PC-3 (cell line): ENCODE measurements at regions not wholly inside any gene's neighbourhood (a gene's known extent, or its start where the extent isn't known, plus 50 kb on each side); places are given as distances from the start of the nearest gene placed in this dataset.

Source experiments
- ATAC-seq: fragments of 200-7000 bp; cut with Tn5 transposase; 2 replicates; pipeline ENCODE4 v1.9.1; 2020; ENCODE audit warnings: mild to moderate bottlenecking, moderate library complexity
- BruUV-seq: library from RNA; stranded (reverse); fragments of 400-500 nt; replicated peaks from 2 replicates; lab custom pipeline; 2021; lab: Mats Ljungman, UMichigan
- CTCF ChIA-PET: fragments of 300-600 bp; sonication (Branson Sonifier 250); formaldehyde crosslinking; loops from one replicate; lab custom pipeline; 2022; ENCODE audit warnings: antibody characterized with exemption; lab: Charles Lee
- POLR2A ChIA-PET: fragments of 300-600 bp; sonication (Branson Sonifier 250); formaldehyde crosslinking; loops from one replicate; lab custom pipeline; 2022; ENCODE audit warnings: antibody characterized with exemption; ENCODE audit not compliant: unreplicated experiment; lab: Charles Lee
- DNase-seq: peaks from one replicate; pipeline ENCODE4 v3.0.0-alpha.2; 2015
- H2AFZ ChIP-seq: fragments of 300-600 bp; sonication (generic); 2 replicates; pipeline ENCODE4 v1.6.0; 2016; ENCODE audit warnings: antibody characterized with exemption, low read length
- H3F3A ChIP-seq: fragments of 300-600 bp; sonication (generic); one replicate; pipeline ENCODE4 v1.6.0; 2017; ENCODE audit warnings: antibody characterized with exemption, low read length, control low read depth, mild to moderate bottlenecking; ENCODE audit not compliant: unreplicated experiment
- H3K27ac ChIP-seq: fragments of 300-600 bp; sonication (generic); 2 replicates; pipeline ENCODE4 v1.5.1; 2016; ENCODE audit warnings: mild to moderate bottlenecking, low read length
- H3K27me3 ChIP-seq: fragments of 300-600 bp; sonication (generic); 2 replicates; pipeline ENCODE4 v1.6.1; 2016; ENCODE audit warnings: low read length, mixed read lengths
- H3K36me3 ChIP-seq: fragments of 300-600 bp; sonication (generic); 2 replicates; pipeline ENCODE4 v1.6.1; 2016; ENCODE audit warnings: low read depth, mixed run types, low read length, mixed read lengths
- H3K4me1 ChIP-seq: fragments of 300-600 bp; sonication (generic); 2 replicates; pipeline ENCODE4 v1.5.1; 2016; ENCODE audit warnings: low read length; ENCODE audit not compliant: insufficient read depth
- H3K4me2 ChIP-seq: fragments of 300-600 bp; sonication (generic); 2 replicates; pipeline ENCODE4 v1.6.0; 2016; ENCODE audit warnings: low read length
- H3K4me3 ChIP-seq: fragments of 300-600 bp; sonication (generic); 2 replicates; pipeline ENCODE4 v1.5.1; 2016; ENCODE audit warnings: mild to moderate bottlenecking, low read length, mixed read lengths
- H3K79me2 ChIP-seq: fragments of 300-600 bp; sonication (generic); 2 replicates; pipeline ENCODE4 v1.6.1; 2017; ENCODE audit warnings: low read length, mixed read lengths
- H3K9ac ChIP-seq: fragments of 300-600 bp; sonication (generic); 2 replicates; pipeline ENCODE4 v1.6.0; 2016; ENCODE audit warnings: mild to moderate bottlenecking, low read length
- H3K9me2 ChIP-seq: fragments of 300-600 bp; sonication (generic); replicated peaks from 2 replicates; pipeline ENCODE4 v1.6.1; 2016; ENCODE audit warnings: mixed run types, low read length, mixed read lengths
- H3K9me3 ChIP-seq: fragments of 300-600 bp; sonication (generic); 2 replicates; pipeline ENCODE4 v1.6.1; 2016; ENCODE audit warnings: low read length, mixed read lengths
- H4K20me1 ChIP-seq: fragments of 300-600 bp; sonication (generic); 2 replicates; pipeline ENCODE4 v1.6.1; 2016; ENCODE audit warnings: low read length, mixed read lengths
- EZH2 ChIP-seq: fragments of 300-600 bp; sonication (generic); IDR thresholded peaks from one replicate; pipeline ENCODE4 v1.6.1; 2017; ENCODE audit warnings: antibody characterized with exemption, mild to moderate bottlenecking, low read length; ENCODE audit not compliant: unreplicated experiment
- EZH2phosphoT487 ChIP-seq: fragments of 300-600 bp; sonication (generic); IDR thresholded peaks from 2 replicates; pipeline ENCODE4 v1.6.1; 2018; ENCODE audit warnings: mild to moderate bottlenecking, antibody characterized with exemption, low read length, borderline replicate concordance
- intact Hi-C: fragments of 100-400 bp; cut with micrococcal nuclease; formaldehyde crosslinking; loops from 2 replicates; pipeline ENCODE4 v1.9.0; 2023
- TF ChIP-seq, protein P1 (sequence below): fragments of 300-600 bp; sonication (generic); conservative IDR thresholded peaks from 2 replicates; pipeline ENCODE4 v1.5.1; 2017; ENCODE audit warnings: antibody characterized with exemption, low read depth, mild to moderate bottlenecking, low read length

DNA sequence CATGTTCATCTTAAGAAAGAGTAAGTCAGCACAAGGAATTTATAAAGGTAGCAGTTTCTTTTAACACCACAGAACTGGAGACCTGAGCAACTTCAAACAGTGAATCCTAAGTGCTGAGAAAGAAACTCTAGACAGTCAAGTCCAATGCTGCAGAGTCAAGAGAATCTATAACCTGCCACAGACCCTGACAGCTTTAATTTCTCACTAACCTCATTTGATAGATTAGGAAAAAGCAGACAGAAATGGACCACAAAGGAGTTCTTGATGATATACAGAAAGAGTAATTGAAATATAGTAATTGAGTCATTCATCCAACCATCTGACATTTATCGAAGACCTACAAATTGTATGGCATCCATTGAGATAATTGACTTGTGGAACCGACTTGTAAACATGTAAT is 847.0 kb downstream of the SORCS1 start:
- H3K79me2 ChIP-seq = no peaks in the 10 kb centered on the region
- BruUV-seq = no TSS peak
- H3F3A ChIP-seq = no peaks in the 10 kb centered on the region
- no peaks in the 10 kb centered on the region for H3K36me3 ChIP-seq
- H3K27me3 ChIP-seq = no peaks in the 10 kb centered on the region
- TF ChIP-seq, protein P1, sequence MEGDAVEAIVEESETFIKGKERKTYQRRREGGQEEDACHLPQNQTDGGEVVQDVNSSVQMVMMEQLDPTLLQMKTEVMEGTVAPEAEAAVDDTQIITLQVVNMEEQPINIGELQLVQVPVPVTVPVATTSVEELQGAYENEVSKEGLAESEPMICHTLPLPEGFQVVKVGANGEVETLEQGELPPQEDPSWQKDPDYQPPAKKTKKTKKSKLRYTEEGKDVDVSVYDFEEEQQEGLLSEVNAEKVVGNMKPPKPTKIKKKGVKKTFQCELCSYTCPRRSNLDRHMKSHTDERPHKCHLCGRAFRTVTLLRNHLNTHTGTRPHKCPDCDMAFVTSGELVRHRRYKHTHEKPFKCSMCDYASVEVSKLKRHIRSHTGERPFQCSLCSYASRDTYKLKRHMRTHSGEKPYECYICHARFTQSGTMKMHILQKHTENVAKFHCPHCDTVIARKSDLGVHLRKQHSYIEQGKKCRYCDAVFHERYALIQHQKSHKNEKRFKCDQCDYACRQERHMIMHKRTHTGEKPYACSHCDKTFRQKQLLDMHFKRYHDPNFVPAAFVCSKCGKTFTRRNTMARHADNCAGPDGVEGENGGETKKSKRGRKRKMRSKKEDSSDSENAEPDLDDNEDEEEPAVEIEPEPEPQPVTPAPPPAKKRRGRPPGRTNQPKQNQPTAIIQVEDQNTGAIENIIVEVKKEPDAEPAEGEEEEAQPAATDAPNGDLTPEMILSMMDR = no peak
- TF ChIP-seq EZH2phosphoT487 (no peak), EZH2 (no peak)
- H3K4me2 ChIP-seq = no peak overlapping the region
- no peak for ATAC-seq
- H2AFZ ChIP-seq = no peak overlapping the region
- H3K9ac ChIP-seq = no peak overlapping the region
- ChIA-PET POLR2A (no interaction called here), CTCF (no interaction called here)
- H3K4me1 ChIP-seq = no peaks in the 10 kb centered on the region
- no peaks in the 10 kb centered on the region for H3K9me2 ChIP-seq
- H4K20me1 ChIP-seq = no peaks in the 10 kb centered on the region
- no peak overlapping the region for H3K27ac ChIP-seq
- H3K9me3 ChIP-seq = no peaks in the 10 kb centered on the region
- intact Hi-C loops = no loop called here
- no peak overlapping the region for H3K4me3 ChIP-seq
- DNase-seq = no peak

DNA sequence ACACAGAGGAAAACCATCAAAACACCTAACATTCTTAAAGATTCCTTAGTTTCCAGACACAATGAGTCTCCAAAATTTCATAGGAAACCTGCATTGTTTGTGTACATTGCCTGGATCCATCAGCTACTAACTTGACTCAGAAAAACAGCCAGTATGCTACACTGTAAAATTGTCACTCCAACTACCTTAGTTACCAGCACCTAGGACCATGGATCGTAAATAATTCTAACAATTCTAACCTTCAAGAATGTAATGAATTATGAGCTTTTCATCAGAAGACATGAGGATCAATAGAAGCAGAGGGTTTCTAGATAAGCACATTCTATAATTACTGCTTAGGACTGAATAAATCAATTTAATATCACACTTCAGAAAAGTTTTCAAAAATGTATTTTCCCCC is 851.5 kb downstream of the SORCS1 start:
- intact Hi-C loops = no loop called here
- ChIA-PET POLR2A (no interaction called here), CTCF (no interaction called here)
- H3K36me3 ChIP-seq = no peaks in the 10 kb centered on the region
- H2AFZ ChIP-seq = no peak overlapping the region
- no peaks in the 10 kb centered on the region for H3K9me2 ChIP-seq
- no peak overlapping the region for H3K27ac ChIP-seq
- no peak overlapping the region for H3K4me3 ChIP-seq
- TF ChIP-seq EZH2 (no peak), EZH2phosphoT487 (no peak)
- TF ChIP-seq, protein P1 = no peak
- H3K4me2 ChIP-seq = no peak overlapping the region
- ATAC-seq (no peak), DNase-seq (no peak)
- H3K79me2 ChIP-seq = no peaks in the 10 kb centered on the region
- BruUV-seq = no TSS peak
- no peaks in the 10 kb centered on the region for H3K4me1 ChIP-seq
- no peaks in the 10 kb centered on the region for H3K9me3 ChIP-seq
- no peaks in the 10 kb centered on the region for H3F3A ChIP-seq
- H3K27me3 ChIP-seq = no peaks in the 10 kb centered on the region
- no peak overlapping the region for H3K9ac ChIP-seq
- H4K20me1 ChIP-seq = no peaks in the 10 kb centered on the region

DNA sequence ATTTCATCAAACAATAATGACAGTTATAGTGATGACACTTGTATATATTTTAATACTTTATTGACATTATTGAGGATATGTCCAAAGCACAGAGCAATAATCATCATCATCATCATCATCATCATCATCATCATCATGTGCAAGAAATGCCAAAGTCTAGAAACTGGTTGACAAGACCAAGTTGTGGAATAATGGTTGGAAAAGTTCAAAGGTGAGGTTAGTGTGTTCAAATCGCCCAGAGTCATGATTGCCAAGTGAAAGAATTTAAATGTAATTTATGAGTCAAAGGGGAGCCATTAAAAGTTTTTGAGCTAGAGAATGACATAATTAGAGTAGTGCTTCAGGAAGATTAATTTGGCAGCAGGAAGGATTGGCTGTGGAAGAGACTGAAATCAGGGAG is 852.4 kb downstream of the SORCS1 start:
- Histone ChIP-seq H3K4me3 (no peak overlapping the region), H4K20me1 (no peaks in the 10 kb centered on the region), H3K9me2 (no peaks in the 10 kb centered on the region), H3F3A (no peaks in the 10 kb centered on the region), H3K27ac (no peak overlapping the region), H3K4me2 (no peak overlapping the region), H3K9ac (no peak overlapping the region), H3K9me3 (no peaks in the 10 kb centered on the region), H3K79me2 (no peaks in the 10 kb centered on the region), H2AFZ (no peak overlapping the region), H3K4me1 (no peaks in the 10 kb centered on the region), H3K36me3 (no peaks in the 10 kb centered on the region), H3K27me3 (no peaks in the 10 kb centered on the region)
- no TSS peak for BruUV-seq
- ATAC-seq (no peak), DNase-seq (no peak)
- POLR2A ChIA-PET = no interaction called here
- TF ChIP-seq EZH2phosphoT487 (no peak), EZH2 (no peak)
- TF ChIP-seq, protein P1 = no peak
- intact Hi-C loops = no loop called here
- CTCF ChIA-PET = no interaction called here
